H1 (cell line): ENCODE measurements at regions not wholly inside any gene's neighbourhood (a gene's known extent, or its start where the extent isn't known, plus 50 kb on each side); places are given as distances from the start of the nearest gene placed in this dataset.

Source experiments
- CBX5 ChIP-seq: fragments of 300-800, 300-1000 bp; sonication (generic); IDR thresholded peaks from 2 replicates; pipeline ENCODE4 v1.7.1; 2016; ENCODE audit warnings: antibody characterized with exemption, low read length, low read depth
- GABPA ChIP-seq: IDR thresholded peaks from 2 replicates; pipeline ENCODE4 v1.6.1; 2011; ENCODE audit warnings: mild to moderate bottlenecking, low read length, moderate library complexity, borderline replicate concordance; ENCODE audit not compliant: insufficient read depth
- JUND ChIP-seq: IDR thresholded peaks from 2 replicates; pipeline ENCODE4 v1.6.1; 2011; ENCODE audit warnings: mild to moderate bottlenecking, improper control_type of control experiment, low read length
- TBP ChIP-seq: IDR thresholded peaks from 2 replicates; pipeline ENCODE4 v1.6.1; 2011; ENCODE audit warnings: low read depth, low read length, improper control_type of control experiment
- TEAD4 ChIP-seq: IDR thresholded peaks from 2 replicates; pipeline ENCODE4 v1.6.1; 2012; ENCODE audit warnings: low read depth, low read length, inconsistent platforms, mixed read lengths
- TF ChIP-seq, protein P1 (sequence below): IDR thresholded peaks from 2 replicates; pipeline ENCODE4 v1.6.1; 2011; ENCODE audit warnings: low read depth, mild to moderate bottlenecking, low read length; ENCODE audit not compliant: insufficient read depth

DNA sequence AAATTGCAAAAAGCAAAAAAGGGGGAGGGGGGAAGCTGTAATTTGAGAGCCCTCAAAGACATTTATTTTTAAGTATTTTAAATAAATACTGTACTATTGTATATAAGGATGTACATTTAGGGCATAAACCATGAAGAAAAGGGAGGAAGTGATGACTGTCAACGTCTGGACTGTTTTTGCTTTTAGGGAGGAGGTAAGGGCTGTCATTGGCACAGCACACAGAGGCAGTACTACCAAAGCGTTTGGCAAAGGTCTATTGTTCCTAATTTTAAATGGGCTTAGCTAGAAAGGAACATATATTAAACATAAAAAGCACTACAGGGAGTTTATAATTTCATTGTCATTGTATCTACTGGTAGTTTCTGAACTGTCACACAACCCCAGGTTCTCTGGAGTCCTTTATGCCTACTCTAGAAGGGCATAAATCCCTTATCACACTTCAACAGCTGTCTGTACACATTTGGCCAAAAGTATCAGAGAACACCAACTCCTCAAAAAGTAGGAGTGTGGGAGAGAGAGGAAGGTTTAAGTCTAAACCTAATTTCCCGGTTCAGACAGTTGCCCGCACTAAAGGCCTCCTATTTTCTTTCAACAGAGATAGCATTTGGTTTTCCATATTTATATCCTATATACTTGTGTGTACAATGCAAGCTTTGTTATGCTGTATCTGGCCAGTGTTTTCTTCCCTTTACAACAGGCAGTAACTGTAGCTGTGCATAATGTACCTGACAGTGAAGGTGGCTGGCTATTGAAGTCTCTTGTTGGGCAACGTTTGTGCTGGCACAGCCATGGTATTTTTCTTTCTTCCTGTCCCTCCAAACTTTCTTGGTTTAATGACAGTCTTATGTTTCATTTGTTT, 406.2 kb downstream of the KLF5 start (continued):
- TF ChIP-seq, protein P1, sequence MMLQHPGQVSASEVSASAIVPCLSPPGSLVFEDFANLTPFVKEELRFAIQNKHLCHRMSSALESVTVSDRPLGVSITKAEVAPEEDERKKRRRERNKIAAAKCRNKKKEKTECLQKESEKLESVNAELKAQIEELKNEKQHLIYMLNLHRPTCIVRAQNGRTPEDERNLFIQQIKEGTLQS: no peak
- TF ChIP-seq GABPA (no peak), TEAD4 (no peak), CBX5 (no peak), TBP (no peak), JUND (no peak)
